Neural progenitor cell (in vitro differentiated cells): ENCODE measurements at regions not wholly inside any gene's neighbourhood (a gene's known extent, or its start where the extent isn't known, plus 50 kb on each side); places are given as distances from the start of the nearest gene placed in this dataset.

Experiments
- DNase-seq: peaks from one replicate; pipeline ENCODE4 v3.0.0-alpha.2; 2016; ENCODE audit warnings: low spot score
- H2AFZ ChIP-seq: fragments of 200-600 bp; sonication (generic); replicated peaks from 2 replicates; pipeline ENCODE4 v1.6.1; 2016; ENCODE audit warnings: antibody characterized with exemption
- H3F3A ChIP-seq: fragments of 200-600 bp; sonication (generic); 2 replicates; pipeline ENCODE4 v1.6.1; 2016; ENCODE audit warnings: antibody characterized with exemption, low read depth
- H3K27ac ChIP-seq: fragments of 200-600 bp; sonication (generic); 2 replicates; pipeline ENCODE4 v1.5.1; 2016; ENCODE audit warnings: mild to moderate bottlenecking
- H3K27me3 ChIP-seq: fragments of 200-600 bp; sonication (generic); 2 replicates; pipeline ENCODE4 v1.6.1; 2016; ENCODE audit warnings: mild to moderate bottlenecking, moderate library complexity
- H3K36me3 ChIP-seq: fragments of 200-600 bp; sonication (generic); 2 replicates; pipeline ENCODE4 v1.5.1; 2016
- H3K4me1 ChIP-seq: fragments of 200-600 bp; sonication (generic); 2 replicates; pipeline ENCODE4 v1.6.1; 2016; ENCODE audit warnings: mixed run types
- H3K4me2 ChIP-seq: fragments of 200-600 bp; sonication (generic); 2 replicates; pipeline ENCODE4 v1.6.1; 2016
- H3K4me3 ChIP-seq: fragments of 200-600 bp; sonication (generic); 2 replicates; pipeline ENCODE4 v1.5.1; 2016
- H3K79me2 ChIP-seq: fragments of 200-600 bp; sonication (generic); 2 replicates; pipeline ENCODE4 v1.6.1; 2016; ENCODE audit warnings: low read depth
- H3K9ac ChIP-seq: fragments of 200-600 bp; sonication (generic); 2 replicates; pipeline ENCODE4 v1.6.1; 2016
- H3K9me3 ChIP-seq: fragments of 200-600 bp; sonication (generic); 2 replicates; pipeline ENCODE4 v1.5.1; 2016; ENCODE audit warnings: low read depth
- H4K20me1 ChIP-seq: fragments of 200-600 bp; sonication (generic); 2 replicates; pipeline ENCODE4 v1.6.1; 2016; ENCODE audit warnings: low read depth
- H3K27ac Mint-ChIP-seq: 3 replicates; pipeline ENCODE4 v1.8.0; 2021; ENCODE audit warnings: mixed read lengths
- H3K27me3 Mint-ChIP-seq: 2 replicates; pipeline ENCODE4 v1.8.0; 2022; ENCODE audit warnings: low read depth, mild to moderate bottlenecking, inconsistent platforms, moderate library complexity, mixed read lengths; ENCODE audit not compliant: insufficient read depth
- H3K36me3 Mint-ChIP-seq: 3 replicates; pipeline ENCODE4 v1.8.0; 2021; ENCODE audit warnings: mixed read lengths
- H3K4me1 Mint-ChIP-seq: 3 replicates; pipeline ENCODE4 v1.8.0; 2021; ENCODE audit warnings: mixed read lengths
- H3K4me3 Mint-ChIP-seq: 3 replicates; pipeline ENCODE4 v1.8.0; 2021; ENCODE audit warnings: mild to moderate bottlenecking, moderate library complexity, mixed read lengths
- H3K9me3 Mint-ChIP-seq: 3 replicates; pipeline ENCODE4 v1.8.0; 2020; ENCODE audit warnings: mixed read lengths
- CTCF ChIP-seq: fragments of 200-600 bp; sonication (generic); IDR thresholded peaks from 2 replicates; pipeline ENCODE4 v1.5.1; 2017; ENCODE audit warnings: antibody characterized with exemption, mild to moderate bottlenecking
- EZH2 ChIP-seq: fragments of 200-600 bp; sonication (generic); IDR thresholded peaks from 2 replicates; pipeline ENCODE4 v1.6.1; 2017; ENCODE audit warnings: antibody characterized with exemption, mild to moderate bottlenecking, moderate library complexity
- EZH2phosphoT487 ChIP-seq: fragments of 200-600 bp; sonication (generic); IDR thresholded peaks from 2 replicates; pipeline ENCODE4 v1.6.1; 2017; ENCODE audit warnings: antibody characterized with exemption

- H3K36me3 Mint-ChIP-seq, result no peaks in the 10 kb centered on the region
- Histone ChIP-seq H3K36me3 (no peaks in the 10 kb centered on the region), H3K4me3 (no peak overlapping the region), H3K9ac (no peak overlapping the region), H3K9me3 (no peaks in the 10 kb centered on the region), H2AFZ (no peak overlapping the region), H4K20me1 (peaks cover 3% of the 10 kb centered on the region), H3K79me2 (no peaks in the 10 kb centered on the region), H3K4me2 (no peak overlapping the region), H3K27me3 (no peaks in the 10 kb centered on the region), H3K4me1 (no peaks in the 10 kb centered on the region), H3F3A (no peaks in the 10 kb centered on the region), H3K27ac (no peak overlapping the region)
- H3K4me1 Mint-ChIP-seq, result no peaks in the 10 kb centered on the region
- TF ChIP-seq CTCF (no peak), EZH2phosphoT487 (no peak), EZH2 (no peak)
- H3K27ac Mint-ChIP-seq, result no peak overlapping the region
- DNase-seq, result peak; percentile 25
- no peak overlapping the region for H3K4me3 Mint-ChIP-seq
- no peaks in the 10 kb centered on the region for H3K9me3 Mint-ChIP-seq
- peaks cover 12% of the 10 kb centered on the region for H3K27me3 Mint-ChIP-seq
Observed at GRCh38 chr17:79338604-79339003, 264.0 kb downstream of the ENGASE start.

- H3K4me1 ChIP-seq, result no peaks in the 10 kb centered on the region
- no peak overlapping the region for H3K27ac ChIP-seq
- no peaks in the 10 kb centered on the region for H3K36me3 Mint-ChIP-seq
- H3K4me3 Mint-ChIP-seq, result no peak overlapping the region
- H3K9me3 Mint-ChIP-seq, result no peaks in the 10 kb centered on the region
- no peak overlapping the region for H2AFZ ChIP-seq
- DNase-seq, result peak; percentile 64
- no peaks in the 10 kb centered on the region for H3K4me1 Mint-ChIP-seq
- no peaks in the 10 kb centered on the region for H3K9me3 ChIP-seq
- H4K20me1 ChIP-seq, result peaks cover 3% of the 10 kb centered on the region
- H3K36me3 ChIP-seq, result no peaks in the 10 kb centered on the region
- H3K79me2 ChIP-seq, result no peaks in the 10 kb centered on the region
- H3K4me2 ChIP-seq, result no peak overlapping the region
- H3K9ac ChIP-seq, result no peak overlapping the region
- no peak for TF ChIP-seq EZH2phosphoT487
- no peak for TF ChIP-seq CTCF
- no peak for TF ChIP-seq EZH2
- H3K27me3 Mint-ChIP-seq, result peaks cover 12% of the 10 kb centered on the region
- no peaks in the 10 kb centered on the region for H3F3A ChIP-seq
- no peak overlapping the region for H3K27ac Mint-ChIP-seq
- H3K4me3 ChIP-seq, result no peak overlapping the region
- no peaks in the 10 kb centered on the region for H3K27me3 ChIP-seq
Observed at GRCh38 chr17:79338152-79338551, 263.5 kb downstream of the ENGASE start.

GRCh38 chr17:79337053-79337452 is 262.4 kb downstream of the ENGASE start:
- no peaks in the 10 kb centered on the region for H3K79me2 ChIP-seq
- H4K20me1 ChIP-seq, result peaks cover 3% of the 10 kb centered on the region
- no peaks in the 10 kb centered on the region for H3K4me1 ChIP-seq
- no peaks in the 10 kb centered on the region for H3K4me1 Mint-ChIP-seq
- H3K27ac Mint-ChIP-seq, result no peak overlapping the region
- no peaks in the 10 kb centered on the region for H3F3A ChIP-seq
- no peaks in the 10 kb centered on the region for H3K36me3 Mint-ChIP-seq
- no peaks in the 10 kb centered on the region for H3K36me3 ChIP-seq
- no peak for TF ChIP-seq CTCF
- TF ChIP-seq EZH2, result no peak
- no peak for TF ChIP-seq EZH2phosphoT487
- H3K9me3 Mint-ChIP-seq, result no peaks in the 10 kb centered on the region
- no peaks in the 10 kb centered on the region for H3K9me3 ChIP-seq
- no peak overlapping the region for H3K9ac ChIP-seq
- H3K27me3 ChIP-seq, result no peaks in the 10 kb centered on the region
- no peak overlapping the region for H3K4me3 ChIP-seq
- peaks cover 9% of the 10 kb centered on the region for H3K27me3 Mint-ChIP-seq
- DNase-seq, result no peak
- no peak overlapping the region for H3K27ac ChIP-seq
- H3K4me3 Mint-ChIP-seq, result no peak overlapping the region
- no peak overlapping the region for H3K4me2 ChIP-seq
- no peak overlapping the region for H2AFZ ChIP-seq

GRCh38 chr17:79335456-79335855 is 260.8 kb downstream of the ENGASE start:
- no peak for DNase-seq
- H3K4me2 ChIP-seq, result no peak overlapping the region
- no peaks in the 10 kb centered on the region for H3K36me3 ChIP-seq
- H3K4me3 ChIP-seq, result no peak overlapping the region
- peaks cover 10% of the 10 kb centered on the region for H3K27me3 Mint-ChIP-seq
- peaks cover 3% of the 10 kb centered on the region for H4K20me1 ChIP-seq
- H3K27ac Mint-ChIP-seq, result no peak overlapping the region
- H3K4me1 ChIP-seq, result peaks cover 4% of the 10 kb centered on the region
- H3K9me3 Mint-ChIP-seq, result no peaks in the 10 kb centered on the region
- no peak overlapping the region for H3K27ac ChIP-seq
- no peaks in the 10 kb centered on the region for H3K4me1 Mint-ChIP-seq
- no peak overlapping the region for H2AFZ ChIP-seq
- H3K79me2 ChIP-seq, result no peaks in the 10 kb centered on the region
- H3K36me3 Mint-ChIP-seq, result no peaks in the 10 kb centered on the region
- H3K4me3 Mint-ChIP-seq, result no peak overlapping the region
- TF ChIP-seq EZH2 (no peak), EZH2phosphoT487 (no peak), CTCF (no peak)
- H3K9ac ChIP-seq, result no peak overlapping the region
- no peaks in the 10 kb centered on the region for H3F3A ChIP-seq
- H3K27me3 ChIP-seq, result no peaks in the 10 kb centered on the region
- no peaks in the 10 kb centered on the region for H3K9me3 ChIP-seq
